Left colon (tissue), 2 donors: ENCODE measurements at regions not wholly inside any gene's neighbourhood (a gene's known extent, or its start where the extent isn't known, plus 50 kb on each side); places are given as distances from the start of the nearest gene placed in this dataset.

Source experiments
- ATAC-seq: fragments of 200-7000 bp; cut with Tn5 transposase; one replicate; pipeline ENCODE4 v1.9.1; 2020; ENCODE audit warnings: mild to moderate bottlenecking, moderate library complexity
- DNase-seq, 2 donors: peaks; one replicate each; pipeline ENCODE4 v3.0.0-alpha.2; 2020
- intact Hi-C, 2 donors: fragments of 100-400 bp; cut with DNase I in 1 of 2; cut with micrococcal nuclease in 1 of 2; formaldehyde crosslinking; loops; one replicate each; pipeline versions ENCODE4 v1.11.2 to v1.14.0; 2022; cut with DNase I, micrococcal nuclease
- donor health status: DM: no; HTN: no; CAD: no.
- donor health status: DM: yes; HTN: yes; CAD: no.

- intact Hi-C loops: no loop called here
- DNase-seq: no peak
- ATAC-seq: no peak
Measured at GRCh38 chr14:100955201-100955600, 51.7 kb upstream of the RTL1 start.

GRCh38 chr14:100962494-100962893, 59.0 kb upstream of the RTL1 start:
- DNase-seq: no peak
- intact Hi-C loops: no loop called here
- no peak for ATAC-seq

DNA sequence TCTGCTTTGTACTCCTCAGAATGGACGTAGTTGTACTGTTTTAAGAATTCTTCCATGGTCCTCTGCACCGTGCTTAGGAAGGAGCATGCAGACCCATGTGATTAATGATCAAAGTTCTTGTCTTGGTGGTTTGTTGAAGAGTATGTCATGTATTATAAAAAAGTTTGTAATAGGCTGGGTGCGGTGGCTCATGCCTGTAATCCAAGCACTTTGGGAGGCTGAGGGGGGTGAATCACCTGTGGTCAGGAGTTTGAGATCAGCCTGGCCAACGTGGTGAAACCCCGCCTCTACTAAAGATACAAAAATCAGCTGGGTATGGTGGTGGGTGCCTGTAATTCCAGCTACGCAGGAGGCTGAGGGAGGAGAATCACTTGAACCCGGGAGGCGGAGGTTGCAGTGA, 61.8 kb upstream of the RTL1 start:
- no peak for DNase-seq
- ATAC-seq: no peak
- intact Hi-C loops: no loop called here

DNA sequence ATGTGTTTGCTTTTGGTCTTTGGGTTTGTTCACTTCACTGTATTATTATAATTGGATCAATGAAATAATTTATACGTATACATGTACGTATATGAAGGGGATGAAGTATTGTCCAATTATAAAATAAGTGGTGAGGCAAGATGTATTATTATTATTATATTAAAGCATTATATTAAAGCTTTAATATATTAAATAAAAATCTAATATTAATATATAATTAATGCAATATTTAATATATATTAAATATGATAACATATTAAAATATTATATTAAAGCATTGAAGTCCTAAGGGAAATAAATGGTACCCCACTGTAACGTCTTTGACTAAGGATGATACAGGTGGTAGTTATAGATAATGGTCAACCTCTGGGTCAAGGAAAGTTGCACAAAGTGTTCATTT, 63.7 kb upstream of the RTL1 start:
- no peak for ATAC-seq
- intact Hi-C loops: no loop called here
- DNase-seq: no peak

GRCh38 chr14:100967930-100968329, 64.4 kb upstream of the RTL1 start:
- ATAC-seq: no peak
- intact Hi-C loops: no loop called here
- DNase-seq: no peak

DNA sequence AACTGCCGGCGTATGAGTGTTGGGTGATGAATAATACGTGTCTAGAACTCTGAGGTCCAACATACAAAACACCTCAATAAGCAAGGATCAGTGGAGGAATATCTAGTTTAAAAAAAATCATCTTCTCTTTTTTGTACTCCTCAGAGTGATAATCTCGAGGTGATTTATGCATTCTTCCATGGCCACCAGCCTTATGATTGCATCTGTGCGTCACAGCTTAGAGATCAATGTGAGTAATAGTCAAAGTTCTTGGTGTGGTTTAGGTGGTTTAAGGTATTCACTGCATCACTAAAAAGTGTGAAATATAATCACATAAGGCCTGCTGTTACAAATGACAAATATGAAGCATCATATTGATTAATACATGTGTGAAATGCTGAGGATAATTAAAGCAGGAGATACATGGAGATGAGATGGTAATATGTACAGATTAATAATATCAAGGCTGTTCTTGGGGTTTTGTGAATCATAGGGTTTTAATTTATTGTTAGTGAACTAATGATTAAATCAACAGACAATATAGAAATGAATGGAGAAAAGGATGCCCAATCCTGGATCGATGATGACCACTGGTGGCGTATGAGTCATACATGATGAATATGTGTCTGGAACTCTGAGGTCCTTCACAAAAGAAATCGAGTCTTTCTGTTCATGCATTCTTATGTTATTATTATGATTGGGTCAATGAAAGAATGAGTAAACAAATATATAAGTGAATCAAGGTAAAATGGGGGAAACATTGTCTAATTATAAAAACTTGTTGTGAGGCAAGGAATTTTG, 68.8 kb upstream of the RTL1 start:
- intact Hi-C loops: no loop called here
- no peak for DNase-seq
- ATAC-seq: no peak

DNA sequence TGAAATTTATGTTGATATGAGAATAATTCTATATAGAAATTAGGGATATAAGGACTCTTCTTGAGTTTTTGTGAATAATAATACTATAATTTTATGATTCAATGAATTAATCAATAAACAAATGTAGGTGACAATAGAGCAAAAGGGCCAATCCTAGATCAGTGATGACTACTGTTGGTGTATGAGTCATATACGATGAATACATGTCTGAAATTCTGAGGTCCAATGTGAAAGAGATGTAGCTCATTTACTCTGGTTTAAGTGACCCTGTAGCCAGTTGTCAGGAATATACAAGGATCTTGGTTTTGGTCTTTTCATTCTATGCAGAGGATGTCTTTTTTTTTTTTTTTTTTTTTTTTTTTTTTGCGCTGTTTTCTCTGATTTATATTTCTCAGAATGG, 72.1 kb upstream of the RTL1 start:
- DNase-seq: no peak
- intact Hi-C loops: no loop called here

DNA sequence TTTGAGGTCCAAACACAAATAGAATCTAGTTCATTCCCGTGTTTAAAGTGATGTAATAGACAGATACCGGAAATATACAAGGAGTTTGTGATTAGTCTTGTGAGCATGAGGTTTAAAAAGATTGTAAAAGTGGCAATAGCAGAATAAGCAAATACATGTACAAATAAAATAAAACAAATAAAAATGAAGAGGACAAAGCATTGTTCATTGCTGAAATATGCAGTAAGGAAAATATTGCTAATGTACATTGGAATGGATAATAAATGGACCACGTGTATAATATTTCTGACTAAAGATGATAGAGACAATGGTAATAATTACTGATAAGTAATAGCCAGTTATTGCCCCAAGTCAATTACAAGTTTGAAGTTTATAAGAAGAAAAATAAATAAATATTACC, 75.6 kb upstream of the RTL1 start:
- DNase-seq (no peak), ATAC-seq (no peak)
- intact Hi-C loops: no loop called here

More for the DNA sequence above, 72.1 kb upstream of the RTL1 start:
- no peak for ATAC-seq

- intact Hi-C loops: no loop called here
- no peak for ATAC-seq
- no peak for DNase-seq
Measured at GRCh38 chr14:100979780-100980179, 76.3 kb upstream of the RTL1 start.

- ATAC-seq: no peak
- intact Hi-C loops: no loop called here
- no peak for DNase-seq
Measured at GRCh38 chr14:100980823-100981222, 77.3 kb upstream of the RTL1 start.

DNA sequence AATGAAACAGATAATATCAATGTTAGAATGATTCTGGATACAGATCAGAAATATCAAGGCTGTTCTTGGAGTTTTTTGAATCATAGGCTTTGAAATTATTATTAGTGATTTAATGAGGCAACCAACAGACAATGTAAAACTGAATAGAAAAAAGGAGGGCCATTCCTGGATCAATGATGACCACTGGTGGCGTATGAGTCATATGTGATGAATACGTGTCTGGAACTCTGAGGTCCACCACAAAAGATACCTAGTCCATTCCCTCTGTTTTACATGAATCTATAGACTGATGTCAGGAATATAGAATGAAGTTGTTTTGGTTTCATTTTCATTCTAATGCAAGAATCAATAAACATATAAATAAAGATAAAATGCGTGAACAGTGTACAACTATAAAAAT, 78.3 kb upstream of the RTL1 start:
- ATAC-seq (no peak), DNase-seq (no peak)
- intact Hi-C loops: no loop called here

- DNase-seq (no peak), ATAC-seq (no peak)
- intact Hi-C loops: no loop called here
Measured at GRCh38 chr14:100982353-100982752, 78.8 kb upstream of the RTL1 start.

- intact Hi-C loops: no loop called here
- DNase-seq (no peak), ATAC-seq (no peak)
Measured at GRCh38 chr14:100982762-100983161, 79.2 kb upstream of the RTL1 start.

DNA sequence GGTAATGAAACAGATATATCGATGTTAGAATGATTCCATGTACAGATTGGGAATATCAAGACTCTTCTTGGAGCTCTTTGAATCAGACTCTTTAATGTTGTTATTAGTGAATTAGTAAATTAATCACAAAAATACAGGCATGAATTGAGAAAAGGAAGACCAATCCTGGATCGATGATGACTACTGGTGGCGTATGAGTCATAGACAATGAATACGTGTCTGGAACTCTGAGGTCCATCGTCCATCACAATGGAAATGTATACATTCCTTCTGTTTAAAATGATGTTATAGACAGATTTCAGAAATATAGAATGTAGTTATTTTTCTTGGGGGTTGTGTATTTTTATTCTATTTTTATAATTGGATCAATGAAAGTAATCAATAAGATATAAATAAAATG, 80.2 kb upstream of the RTL1 start:
- no peak for ATAC-seq
- intact Hi-C loops: no loop called here
- no peak for DNase-seq

- no peak for DNase-seq
- intact Hi-C loops: no loop called here
- ATAC-seq: no peak
Measured at GRCh38 chr14:100988011-100988410, 84.5 kb upstream of the RTL1 start.

DNA sequence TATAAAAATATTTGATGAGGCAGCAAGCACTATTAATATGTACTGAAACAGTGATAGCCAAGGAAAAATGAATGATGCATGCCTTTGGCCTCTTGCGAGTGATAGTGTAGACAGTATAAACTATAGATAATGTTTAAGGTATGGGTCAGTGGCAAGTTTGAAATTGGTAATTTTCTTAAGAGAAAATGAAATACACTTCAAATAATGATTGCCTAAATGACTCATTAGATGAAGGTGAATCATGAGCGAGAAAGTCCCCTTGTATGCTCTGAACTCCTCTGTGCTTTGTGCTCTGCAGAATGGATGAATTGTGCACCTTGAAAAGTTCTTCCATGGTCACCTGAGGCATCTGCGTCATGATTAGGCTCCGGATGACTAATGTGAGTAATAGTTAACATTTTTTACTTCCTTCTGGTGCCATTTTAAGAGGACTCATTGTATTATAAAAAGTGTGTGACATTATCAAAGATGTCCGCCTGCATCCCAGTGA, 84.9 kb upstream of the RTL1 start:
- intact Hi-C loops: no loop called here
- ATAC-seq (no peak), DNase-seq (no peak)

DNA sequence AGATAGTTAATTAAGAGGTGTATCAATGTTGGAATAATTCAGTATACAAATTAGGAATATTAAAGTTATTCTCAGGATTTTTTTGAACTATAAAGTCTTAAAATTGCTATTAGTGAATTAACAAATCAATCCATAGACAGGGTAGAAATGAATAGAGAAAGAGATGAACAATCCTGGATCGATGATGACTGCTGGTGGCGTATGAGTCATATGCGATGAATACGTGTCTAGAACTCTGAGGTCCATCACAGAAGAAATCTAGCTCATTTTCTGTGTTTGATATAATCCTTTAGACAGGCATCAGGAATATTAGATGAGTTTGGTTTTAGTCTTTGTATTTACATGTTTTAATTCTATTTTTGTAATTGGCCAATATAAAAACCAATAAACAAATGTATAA, 85.4 kb upstream of the RTL1 start:
- no peak for ATAC-seq
- DNase-seq: no peak
- intact Hi-C loops: no loop called here

GRCh38 chr14:100989924-100990323, 86.4 kb upstream of the RTL1 start:
- ATAC-seq: no peak
- no peak for DNase-seq
- intact Hi-C loops: no loop called here

DNA sequence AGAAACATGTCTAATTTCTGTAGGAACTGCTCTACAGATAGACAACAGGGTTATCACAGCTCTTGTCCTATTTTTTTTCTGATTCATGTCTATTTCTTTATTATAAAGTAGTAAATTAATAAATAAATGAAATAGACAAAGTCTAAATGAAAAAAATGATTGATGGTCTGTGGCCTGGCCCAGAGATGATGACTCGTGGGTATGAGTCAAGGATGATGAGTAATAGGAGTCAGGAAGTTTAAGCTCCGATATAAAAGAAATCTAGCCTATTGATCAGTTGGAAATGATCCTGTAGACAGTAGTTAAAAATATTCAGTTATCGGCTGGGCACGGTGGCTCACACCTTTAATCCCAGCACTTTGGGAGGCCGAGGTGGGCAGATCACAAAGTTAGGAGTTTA, 90.6 kb upstream of the RTL1 start:
- no peak for ATAC-seq
- DNase-seq: no peak
- intact Hi-C loops: no loop called here

DNA sequence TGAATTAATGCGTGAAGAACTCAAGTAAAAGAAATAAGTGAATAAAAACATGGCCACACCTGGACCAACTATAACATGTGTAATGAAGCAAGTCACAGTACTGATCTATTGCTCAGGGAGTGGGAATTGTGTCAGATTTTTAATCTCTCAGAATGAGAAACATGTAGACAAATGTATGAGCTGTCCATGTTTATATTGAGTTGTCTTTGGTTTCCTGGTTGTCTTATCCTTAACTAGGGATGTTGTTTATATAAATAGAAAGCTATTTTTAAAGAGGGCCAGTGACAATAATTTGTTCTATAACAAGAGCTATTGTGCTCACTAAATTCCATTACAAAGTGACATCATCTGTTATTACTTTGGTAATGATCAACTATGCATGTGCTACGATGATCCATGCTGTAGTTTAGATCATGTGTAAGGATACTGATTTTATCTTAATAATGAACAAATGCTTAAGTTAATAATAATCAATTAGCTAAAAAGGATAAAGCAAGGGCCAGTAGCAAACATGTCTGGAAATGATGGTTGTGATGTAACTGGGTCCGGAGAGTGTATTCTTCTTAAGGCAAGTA, 91.3 kb upstream of the RTL1 start:
- DNase-seq (no peak), ATAC-seq (no peak)
- intact Hi-C loops: no loop called here

- intact Hi-C loops: no loop called here
- no peak for ATAC-seq
- DNase-seq: no peak
Measured at GRCh38 chr14:101000711-101001250, 97.3 kb upstream of the RTL1 start.
